ENCODE measurements at regions not wholly inside any gene's neighbourhood (a gene's known extent, or its start where the extent isn't known, plus 50 kb on each side); places are given as distances from the start of the nearest gene placed in this dataset.

DNA sequence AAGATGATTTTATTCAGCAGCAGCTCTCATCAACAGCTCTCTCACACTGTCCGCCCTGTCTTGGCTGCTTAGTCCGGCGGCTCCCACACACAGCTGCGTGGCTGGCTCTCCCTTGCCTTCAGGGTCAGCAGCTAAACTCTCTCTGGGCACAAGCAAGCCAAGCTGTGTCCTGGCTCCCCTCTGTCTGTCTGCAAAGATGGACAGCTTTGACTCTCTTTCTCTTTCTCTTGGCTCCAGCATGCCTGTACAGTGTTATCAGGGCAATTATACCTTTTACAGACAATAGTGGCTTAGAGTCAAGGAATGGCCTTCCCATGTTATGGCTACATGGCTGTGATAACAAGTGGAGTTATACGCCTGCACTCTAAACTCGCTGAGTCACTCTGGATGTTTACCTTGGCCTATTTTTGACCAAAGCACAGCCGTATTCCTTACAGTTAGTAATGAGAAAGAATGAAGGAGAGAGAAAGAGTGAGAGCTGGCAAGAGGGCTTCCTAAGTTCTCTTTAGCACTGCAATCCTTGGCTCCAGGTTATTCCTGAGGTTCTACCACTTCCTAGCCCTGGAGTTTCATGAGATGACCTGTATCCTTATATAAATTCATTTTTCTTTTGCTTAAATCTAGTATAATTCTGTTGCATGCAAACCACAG lies 59.9 kb upstream of the ZSWIM5 start (continued):
- TF ChIP-seq, protein P1, sequence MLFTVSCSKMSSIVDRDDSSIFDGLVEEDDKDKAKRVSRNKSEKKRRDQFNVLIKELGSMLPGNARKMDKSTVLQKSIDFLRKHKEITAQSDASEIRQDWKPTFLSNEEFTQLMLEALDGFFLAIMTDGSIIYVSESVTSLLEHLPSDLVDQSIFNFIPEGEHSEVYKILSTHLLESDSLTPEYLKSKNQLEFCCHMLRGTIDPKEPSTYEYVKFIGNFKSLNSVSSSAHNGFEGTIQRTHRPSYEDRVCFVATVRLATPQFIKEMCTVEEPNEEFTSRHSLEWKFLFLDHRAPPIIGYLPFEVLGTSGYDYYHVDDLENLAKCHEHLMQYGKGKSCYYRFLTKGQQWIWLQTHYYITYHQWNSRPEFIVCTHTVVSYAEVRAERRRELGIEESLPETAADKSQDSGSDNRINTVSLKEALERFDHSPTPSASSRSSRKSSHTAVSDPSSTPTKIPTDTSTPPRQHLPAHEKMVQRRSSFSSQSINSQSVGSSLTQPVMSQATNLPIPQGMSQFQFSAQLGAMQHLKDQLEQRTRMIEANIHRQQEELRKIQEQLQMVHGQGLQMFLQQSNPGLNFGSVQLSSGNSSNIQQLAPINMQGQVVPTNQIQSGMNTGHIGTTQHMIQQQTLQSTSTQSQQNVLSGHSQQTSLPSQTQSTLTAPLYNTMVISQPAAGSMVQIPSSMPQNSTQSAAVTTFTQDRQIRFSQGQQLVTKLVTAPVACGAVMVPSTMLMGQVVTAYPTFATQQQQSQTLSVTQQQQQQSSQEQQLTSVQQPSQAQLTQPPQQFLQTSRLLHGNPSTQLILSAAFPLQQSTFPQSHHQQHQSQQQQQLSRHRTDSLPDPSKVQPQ (CRISPR knock-in tag; IDR thresholded peaks at IDR 0.05; ENCODE audit: borderline replicate concordance), result no peak
- TF ChIP-seq HIVEP1 (CRISPR knock-in tag; IDR thresholded peaks at IDR 0.05), result no peak
- no peak for TF ChIP-seq ZC3H4 (CRISPR knock-in tag; IDR thresholded peaks at IDR 0.05; ENCODE audit: borderline replicate concordance)
- peak; percentile 98 to 99 for TF ChIP-seq FOXK2 (conservative IDR thresholded peaks at IDR 0.05 in 1 of 2, IDR thresholded peaks at IDR 0.05 in 1 of 2; ENCODE audit: low read depth in 2 of 2)
- TF ChIP-seq, protein P2, sequence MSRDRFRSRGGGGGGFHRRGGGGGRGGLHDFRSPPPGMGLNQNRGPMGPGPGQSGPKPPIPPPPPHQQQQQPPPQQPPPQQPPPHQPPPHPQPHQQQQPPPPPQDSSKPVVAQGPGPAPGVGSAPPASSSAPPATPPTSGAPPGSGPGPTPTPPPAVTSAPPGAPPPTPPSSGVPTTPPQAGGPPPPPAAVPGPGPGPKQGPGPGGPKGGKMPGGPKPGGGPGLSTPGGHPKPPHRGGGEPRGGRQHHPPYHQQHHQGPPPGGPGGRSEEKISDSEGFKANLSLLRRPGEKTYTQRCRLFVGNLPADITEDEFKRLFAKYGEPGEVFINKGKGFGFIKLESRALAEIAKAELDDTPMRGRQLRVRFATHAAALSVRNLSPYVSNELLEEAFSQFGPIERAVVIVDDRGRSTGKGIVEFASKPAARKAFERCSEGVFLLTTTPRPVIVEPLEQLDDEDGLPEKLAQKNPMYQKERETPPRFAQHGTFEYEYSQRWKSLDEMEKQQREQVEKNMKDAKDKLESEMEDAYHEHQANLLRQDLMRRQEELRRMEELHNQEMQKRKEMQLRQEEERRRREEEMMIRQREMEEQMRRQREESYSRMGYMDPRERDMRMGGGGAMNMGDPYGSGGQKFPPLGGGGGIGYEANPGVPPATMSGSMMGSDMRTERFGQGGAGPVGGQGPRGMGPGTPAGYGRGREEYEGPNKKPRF (IDR thresholded peaks at IDR 0.05; ENCODE audit: low read depth, low read length), result no peak
- TF ChIP-seq, protein P3, sequence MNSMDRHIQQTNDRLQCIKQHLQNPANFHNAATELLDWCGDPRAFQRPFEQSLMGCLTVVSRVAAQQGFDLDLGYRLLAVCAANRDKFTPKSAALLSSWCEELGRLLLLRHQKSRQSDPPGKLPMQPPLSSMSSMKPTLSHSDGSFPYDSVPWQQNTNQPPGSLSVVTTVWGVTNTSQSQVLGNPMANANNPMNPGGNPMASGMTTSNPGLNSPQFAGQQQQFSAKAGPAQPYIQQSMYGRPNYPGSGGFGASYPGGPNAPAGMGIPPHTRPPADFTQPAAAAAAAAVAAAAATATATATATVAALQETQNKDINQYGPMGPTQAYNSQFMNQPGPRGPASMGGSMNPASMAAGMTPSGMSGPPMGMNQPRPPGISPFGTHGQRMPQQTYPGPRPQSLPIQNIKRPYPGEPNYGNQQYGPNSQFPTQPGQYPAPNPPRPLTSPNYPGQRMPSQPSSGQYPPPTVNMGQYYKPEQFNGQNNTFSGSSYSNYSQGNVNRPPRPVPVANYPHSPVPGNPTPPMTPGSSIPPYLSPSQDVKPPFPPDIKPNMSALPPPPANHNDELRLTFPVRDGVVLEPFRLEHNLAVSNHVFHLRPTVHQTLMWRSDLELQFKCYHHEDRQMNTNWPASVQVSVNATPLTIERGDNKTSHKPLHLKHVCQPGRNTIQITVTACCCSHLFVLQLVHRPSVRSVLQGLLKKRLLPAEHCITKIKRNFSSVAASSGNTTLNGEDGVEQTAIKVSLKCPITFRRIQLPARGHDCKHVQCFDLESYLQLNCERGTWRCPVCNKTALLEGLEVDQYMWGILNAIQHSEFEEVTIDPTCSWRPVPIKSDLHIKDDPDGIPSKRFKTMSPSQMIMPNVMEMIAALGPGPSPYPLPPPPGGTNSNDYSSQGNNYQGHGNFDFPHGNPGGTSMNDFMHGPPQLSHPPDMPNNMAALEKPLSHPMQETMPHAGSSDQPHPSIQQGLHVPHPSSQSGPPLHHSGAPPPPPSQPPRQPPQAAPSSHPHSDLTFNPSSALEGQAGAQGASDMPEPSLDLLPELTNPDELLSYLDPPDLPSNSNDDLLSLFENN (IDR thresholded peaks at IDR 0.05; ENCODE audit: low read depth in 2 of 2, low read length in 2 of 2), result no peak; a peak in 1 of 4 replicates
- no peak for TF ChIP-seq KLF1 (tag; IDR thresholded peaks at IDR 0.05)
- no peak for TF ChIP-seq GABPB1 (CRISPR knock-in tag; IDR thresholded peaks at IDR 0.05)
- TF ChIP-seq HMG20A (CRISPR knock-in tag; conservative IDR thresholded peaks at IDR 0.05), result no peak
- TF ChIP-seq RBM15 (IDR thresholded peaks at IDR 0.05; ENCODE audit: insufficient read depth, low read length), result no peak
- TF ChIP-seq NFIC (IDR thresholded peaks at IDR 0.05), result peak; percentile 73
- peak; percentile 97 for TF ChIP-seq MAFF (IDR thresholded peaks at IDR 0.05; ENCODE audit: low read length)
- no peak for TF ChIP-seq SREBF1 (IDR thresholded peaks at IDR 0.05; ENCODE audit: borderline replicate concordance, low read depth, low read length)
- TF ChIP-seq RBM39 (optimal IDR thresholded peaks at IDR 0.05; ENCODE audit: low read depth, low read length), result no peak
- TF ChIP-seq JUND (IDR thresholded peaks at IDR 0.05; ENCODE audit: borderline replicate concordance, low read depth, low read length), result peak; percentile 88
- TF ChIP-seq JUND (tag; IDR thresholded peaks at IDR 0.05; ENCODE audit: borderline replicate concordance, low read depth, low read length), result peak; percentile 82; the same call in 2 of the 3 replicates
- no peak for TF ChIP-seq NR1H2 (CRISPR knock-in tag; IDR thresholded peaks at IDR 0.05)
- no peak for TF ChIP-seq SRSF1 (IDR thresholded peaks at IDR 0.05; ENCODE audit: low read depth, low read length)
- TF ChIP-seq, protein P4, sequence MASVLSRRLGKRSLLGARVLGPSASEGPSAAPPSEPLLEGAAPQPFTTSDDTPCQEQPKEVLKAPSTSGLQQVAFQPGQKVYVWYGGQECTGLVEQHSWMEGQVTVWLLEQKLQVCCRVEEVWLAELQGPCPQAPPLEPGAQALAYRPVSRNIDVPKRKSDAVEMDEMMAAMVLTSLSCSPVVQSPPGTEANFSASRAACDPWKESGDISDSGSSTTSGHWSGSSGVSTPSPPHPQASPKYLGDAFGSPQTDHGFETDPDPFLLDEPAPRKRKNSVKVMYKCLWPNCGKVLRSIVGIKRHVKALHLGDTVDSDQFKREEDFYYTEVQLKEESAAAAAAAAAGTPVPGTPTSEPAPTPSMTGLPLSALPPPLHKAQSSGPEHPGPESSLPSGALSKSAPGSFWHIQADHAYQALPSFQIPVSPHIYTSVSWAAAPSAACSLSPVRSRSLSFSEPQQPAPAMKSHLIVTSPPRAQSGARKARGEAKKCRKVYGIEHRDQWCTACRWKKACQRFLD (CRISPR knock-in tag; IDR thresholded peaks at IDR 0.05), result peak; percentile 73; the same call in 1 of the 2 replicates

Measured in K562 (cell line).